ENCODE measurements at regions not wholly inside any gene's neighbourhood (a gene's known extent, or its start where the extent isn't known, plus 50 kb on each side); places are given as distances from the start of the nearest gene placed in this dataset.

DNA sequence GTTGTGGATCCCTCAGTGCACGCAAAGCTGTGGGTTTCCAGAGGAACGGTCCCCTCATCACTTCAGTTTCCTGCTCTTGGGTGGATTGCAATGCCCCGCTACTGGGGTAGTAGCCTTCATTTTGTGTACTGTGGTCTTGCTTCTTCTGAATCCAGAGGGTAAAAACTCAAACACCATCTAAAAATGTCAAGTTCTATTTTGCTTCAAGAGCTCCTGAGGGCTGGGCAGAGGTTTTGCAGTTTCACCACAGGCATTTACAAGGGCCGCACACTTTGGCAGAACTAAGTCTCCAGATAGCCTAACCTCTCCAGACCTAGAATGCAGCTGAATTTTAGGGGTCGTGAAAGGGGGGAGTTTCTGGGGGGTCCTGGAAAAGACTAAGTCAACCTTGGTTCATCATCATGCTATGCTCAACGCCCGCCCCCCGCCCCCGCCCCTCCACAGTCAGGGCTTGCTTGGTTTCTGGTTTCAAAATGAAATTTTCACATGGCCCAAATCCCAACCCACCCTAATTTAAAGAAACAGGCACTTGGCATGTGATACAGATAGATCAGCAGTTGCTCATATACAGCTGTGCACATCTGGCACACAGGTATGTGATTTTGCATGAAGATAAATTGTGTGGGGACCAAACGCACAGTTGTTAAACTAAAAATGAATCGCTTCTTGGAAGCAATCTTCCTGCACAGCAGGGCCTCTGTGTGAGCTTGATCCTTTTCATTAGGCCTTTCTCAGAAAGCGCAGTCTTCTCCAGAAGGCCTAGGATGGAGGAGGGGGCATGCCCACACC, 329.6 kb downstream of the OSR1 start:
- TF ChIP-seq, protein P1, sequence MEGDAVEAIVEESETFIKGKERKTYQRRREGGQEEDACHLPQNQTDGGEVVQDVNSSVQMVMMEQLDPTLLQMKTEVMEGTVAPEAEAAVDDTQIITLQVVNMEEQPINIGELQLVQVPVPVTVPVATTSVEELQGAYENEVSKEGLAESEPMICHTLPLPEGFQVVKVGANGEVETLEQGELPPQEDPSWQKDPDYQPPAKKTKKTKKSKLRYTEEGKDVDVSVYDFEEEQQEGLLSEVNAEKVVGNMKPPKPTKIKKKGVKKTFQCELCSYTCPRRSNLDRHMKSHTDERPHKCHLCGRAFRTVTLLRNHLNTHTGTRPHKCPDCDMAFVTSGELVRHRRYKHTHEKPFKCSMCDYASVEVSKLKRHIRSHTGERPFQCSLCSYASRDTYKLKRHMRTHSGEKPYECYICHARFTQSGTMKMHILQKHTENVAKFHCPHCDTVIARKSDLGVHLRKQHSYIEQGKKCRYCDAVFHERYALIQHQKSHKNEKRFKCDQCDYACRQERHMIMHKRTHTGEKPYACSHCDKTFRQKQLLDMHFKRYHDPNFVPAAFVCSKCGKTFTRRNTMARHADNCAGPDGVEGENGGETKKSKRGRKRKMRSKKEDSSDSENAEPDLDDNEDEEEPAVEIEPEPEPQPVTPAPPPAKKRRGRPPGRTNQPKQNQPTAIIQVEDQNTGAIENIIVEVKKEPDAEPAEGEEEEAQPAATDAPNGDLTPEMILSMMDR (conservative IDR thresholded peaks at IDR 0.05), result no peak
- no peak for TF ChIP-seq ZFX (IDR thresholded peaks at IDR 0.05)

DNA sequence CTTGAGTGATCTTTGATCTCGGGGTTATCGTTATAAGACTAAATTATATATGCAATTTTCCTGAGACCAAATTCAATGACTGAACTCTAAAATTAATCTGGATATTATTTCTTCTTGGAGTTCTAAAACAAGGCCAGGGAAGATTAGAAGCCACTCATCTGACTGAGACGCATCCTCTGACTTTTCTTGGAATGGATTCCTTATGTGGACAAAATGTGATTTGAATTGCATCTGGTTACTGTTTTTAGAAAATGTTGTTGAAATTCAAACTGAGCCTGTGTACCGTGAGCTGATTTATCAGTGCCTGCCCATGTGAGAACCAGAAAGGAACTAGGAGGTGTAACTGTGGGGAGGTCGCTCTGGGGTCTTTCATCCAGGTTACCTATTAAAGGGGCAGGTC, 330.8 kb downstream of the OSR1 start:
- no peak overlapping the region for H3K27ac ChIP-seq
- no peak for TF ChIP-seq ZFX (IDR thresholded peaks at IDR 0.05)
- TF ChIP-seq, protein P1 (conservative IDR thresholded peaks at IDR 0.05), result no peak

More for the DNA sequence above, 329.6 kb downstream of the OSR1 start:
- no peak overlapping the region for H3K27ac ChIP-seq

DNA sequence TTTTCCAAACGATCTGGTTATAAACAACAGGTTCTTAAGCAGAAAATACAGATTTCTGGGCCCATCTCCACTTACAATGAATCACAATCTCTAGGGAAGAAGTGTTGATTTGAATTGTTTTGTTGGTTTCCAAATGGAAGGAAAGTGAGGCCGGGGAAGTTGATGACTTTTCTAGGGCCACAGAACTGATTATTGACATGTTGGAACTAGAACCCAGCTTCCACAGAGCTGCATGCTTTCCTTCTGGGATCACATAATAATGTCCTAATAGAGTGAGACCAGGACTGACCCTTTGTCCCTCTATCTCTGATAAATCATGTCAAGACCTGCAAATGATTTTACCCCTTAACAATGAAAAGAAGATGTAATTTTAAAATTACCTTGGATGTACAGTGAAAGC, 332.2 kb downstream of the OSR1 start:
- H3K27ac ChIP-seq, result no peak overlapping the region
- TF ChIP-seq ZFX (IDR thresholded peaks at IDR 0.05), result no peak
- TF ChIP-seq, protein P1 (conservative IDR thresholded peaks at IDR 0.05), result no peak

DNA sequence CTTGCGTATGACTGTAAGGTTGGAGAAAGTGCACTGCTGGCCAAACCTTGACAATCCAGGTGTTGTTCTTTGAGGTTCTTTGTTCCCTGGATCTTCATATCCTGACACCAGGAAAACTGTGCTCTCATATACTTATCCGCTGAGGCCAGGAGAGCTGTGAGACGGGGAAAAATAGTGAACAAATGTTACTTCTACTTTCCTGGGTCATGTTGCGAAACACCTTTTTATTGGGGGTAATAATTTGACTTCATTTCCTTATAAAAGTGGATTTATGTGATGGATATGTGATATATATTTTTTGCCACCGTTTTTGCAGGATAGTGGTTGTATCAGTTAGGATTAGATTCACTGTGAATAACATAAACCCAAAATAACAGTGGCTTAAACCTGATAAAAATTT, 336.1 kb downstream of the OSR1 start:
- H3K27ac ChIP-seq, result no peak overlapping the region
- no peak for TF ChIP-seq ZFX (IDR thresholded peaks at IDR 0.05)
- TF ChIP-seq, protein P1 (conservative IDR thresholded peaks at IDR 0.05), result no peak

DNA sequence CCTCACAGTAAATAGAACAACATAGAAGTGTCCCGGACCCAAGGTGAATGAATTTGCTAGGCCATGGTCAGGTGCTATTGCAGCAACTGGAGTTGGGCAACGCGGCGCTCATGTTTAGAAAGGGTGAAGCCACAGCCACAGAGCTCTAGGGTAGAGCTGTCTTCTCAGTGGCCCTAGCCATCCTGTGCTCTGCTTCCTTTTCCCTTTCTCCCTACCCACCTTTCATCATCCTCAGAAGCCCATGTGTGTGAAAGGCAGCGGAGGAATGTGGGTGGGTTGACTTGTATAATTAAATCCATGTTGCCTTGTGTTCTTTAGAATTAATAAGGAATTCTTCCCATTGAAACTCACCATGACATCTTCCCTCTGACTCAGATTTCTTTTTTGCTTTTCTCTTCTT, 336.7 kb downstream of the OSR1 start:
- H3K27ac ChIP-seq, result no peak overlapping the region
- TF ChIP-seq, protein P1 (conservative IDR thresholded peaks at IDR 0.05), result no peak
- TF ChIP-seq ZFX (IDR thresholded peaks at IDR 0.05), result no peak

DNA sequence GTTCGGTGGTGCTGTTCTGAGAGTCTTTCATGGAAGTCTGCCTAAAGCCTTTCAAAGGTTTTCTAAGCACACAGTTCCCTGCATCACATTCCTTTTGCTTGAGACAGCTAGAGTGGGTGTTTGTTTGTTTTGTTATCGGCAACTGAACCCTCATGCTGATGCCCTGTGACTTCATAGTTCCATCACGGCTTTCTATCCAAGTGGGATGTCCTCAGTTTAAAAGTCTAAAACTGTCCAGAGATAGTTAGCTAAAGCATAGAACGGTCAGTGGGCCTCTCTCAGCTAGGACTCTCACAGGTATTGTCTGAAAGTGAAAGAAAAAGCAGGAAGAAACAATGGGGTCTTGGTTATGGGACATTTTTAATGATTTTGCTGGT, 337.3 kb downstream of the OSR1 start:
- no peak overlapping the region for H3K27ac ChIP-seq
- TF ChIP-seq, protein P1 (conservative IDR thresholded peaks at IDR 0.05), result no peak

DNA sequence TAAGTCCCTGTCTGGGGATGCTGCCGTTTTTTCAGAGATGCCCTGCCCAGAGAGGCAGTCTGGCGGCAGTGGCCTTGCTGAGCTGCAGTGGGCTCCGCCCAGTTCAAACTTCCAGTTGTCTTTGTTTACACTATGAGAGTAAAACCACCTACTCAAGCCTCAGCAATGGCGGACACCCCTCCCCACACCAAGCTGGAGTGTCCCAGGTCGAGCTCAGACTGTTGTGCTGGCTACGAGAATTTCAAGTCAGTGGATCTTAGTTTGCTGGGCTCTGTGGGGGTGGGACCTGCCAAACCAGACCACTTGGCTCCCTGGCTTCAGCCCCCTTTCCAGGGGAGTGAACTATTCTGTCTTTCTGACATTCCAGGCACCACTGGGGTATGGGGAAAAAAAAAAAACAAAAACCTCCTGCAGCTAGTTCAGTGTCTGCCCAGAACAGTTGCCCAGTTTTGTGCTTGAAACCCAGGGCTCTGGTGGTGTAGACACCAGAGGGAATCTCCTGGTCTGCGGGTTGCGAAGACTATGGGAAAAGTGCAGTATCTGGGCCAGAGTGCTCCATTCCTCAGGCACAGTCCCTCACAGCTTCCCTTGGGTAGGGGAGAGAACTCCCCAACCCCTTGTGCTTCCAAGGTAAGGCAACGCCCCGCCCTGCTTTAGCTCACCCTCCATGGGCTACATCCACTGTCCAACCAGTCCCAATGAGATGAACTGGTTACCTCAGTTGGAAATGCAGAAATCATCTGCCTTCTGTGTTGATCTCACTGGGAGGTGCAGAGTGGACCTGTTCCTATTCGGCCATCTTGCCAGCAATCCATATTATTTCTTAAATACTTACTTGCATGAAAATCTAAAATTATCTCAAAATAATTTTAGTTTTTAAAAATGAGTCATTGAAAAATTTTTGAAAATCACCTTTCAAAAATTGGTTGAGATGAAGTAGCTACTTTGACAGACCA, 338.0 kb downstream of the OSR1 start:
- no peak overlapping the region for H3K27ac ChIP-seq
- TF ChIP-seq ZFX (IDR thresholded peaks at IDR 0.05), result no peak
- TF ChIP-seq, protein P1 (conservative IDR thresholded peaks at IDR 0.05), result no peak
